GM18502 (cell line): ENCODE measurements at regions not wholly inside any gene's neighbourhood (a gene's known extent, or its start where the extent isn't known, plus 50 kb on each side); places are given as distances from the start of the nearest gene placed in this dataset.

Experiments used
- ATAC-seq: cut with Tn5 transposase; IDR thresholded peaks from one replicate; pipeline ENCODE4 v1.9.1; 2021; ENCODE audit warnings: mild to moderate bottlenecking; ENCODE audit not compliant: unreplicated experiment, poor library complexity

DNA sequence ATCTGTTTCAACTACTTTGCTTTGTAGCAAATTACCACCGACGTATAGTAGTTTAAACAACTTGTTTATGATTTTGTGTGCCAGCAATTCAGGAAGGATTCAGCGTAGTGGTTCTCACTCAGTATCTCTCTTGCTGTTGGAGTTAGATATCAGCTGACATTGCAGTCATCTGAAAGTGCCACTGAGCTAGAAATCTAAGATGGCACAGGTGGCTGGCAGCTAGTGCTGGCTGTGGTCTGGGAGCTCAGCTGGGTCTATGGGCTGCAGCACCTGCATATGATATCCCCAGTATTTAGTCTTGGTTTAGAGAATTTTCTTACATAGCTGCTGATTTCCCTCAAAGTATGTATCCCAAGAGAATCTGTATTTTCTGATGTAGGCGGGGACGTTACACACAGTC lies 235.6 kb downstream of the SCG2 start:
- ATAC-seq = no peak

DNA sequence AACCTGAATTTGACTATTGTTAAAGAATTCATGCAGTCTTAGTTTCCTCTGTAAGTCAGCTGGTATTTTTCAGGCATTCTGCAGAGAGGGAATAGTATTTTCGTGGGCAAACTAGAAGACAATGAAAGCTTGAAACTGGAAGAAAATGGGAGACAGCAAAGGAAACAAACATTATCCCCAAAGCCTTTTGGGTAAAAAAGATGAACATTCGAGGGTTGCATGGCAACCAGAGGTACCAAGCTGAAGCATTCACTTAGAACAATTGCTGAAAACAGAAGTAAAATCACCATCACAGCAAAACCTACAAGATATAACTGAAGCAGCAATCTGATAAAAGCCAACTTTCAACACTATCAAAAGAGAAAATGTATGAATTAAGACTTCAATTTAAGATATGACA lies 233.7 kb downstream of the SCG2 start:
- ATAC-seq = no peak

DNA sequence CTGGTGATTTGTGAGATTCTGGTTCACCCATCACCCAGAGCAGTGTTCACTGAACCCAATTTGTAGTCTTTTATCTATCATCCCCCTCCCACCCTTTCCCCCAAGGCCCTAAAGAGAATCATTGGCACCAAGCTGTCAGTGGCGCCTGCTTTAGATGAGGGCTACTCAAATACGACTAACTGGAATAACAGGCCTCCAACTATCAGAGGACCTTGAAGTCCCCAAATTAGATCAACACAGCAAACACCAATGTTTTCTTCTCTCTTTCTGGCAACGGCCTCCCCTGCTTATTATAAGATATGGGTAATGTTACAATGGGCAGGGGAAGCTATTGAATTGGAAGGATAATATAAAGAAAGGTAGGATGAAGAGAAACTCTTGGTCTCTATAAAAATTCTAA lies 232.3 kb downstream of the SCG2 start:
- ATAC-seq = no peak

DNA sequence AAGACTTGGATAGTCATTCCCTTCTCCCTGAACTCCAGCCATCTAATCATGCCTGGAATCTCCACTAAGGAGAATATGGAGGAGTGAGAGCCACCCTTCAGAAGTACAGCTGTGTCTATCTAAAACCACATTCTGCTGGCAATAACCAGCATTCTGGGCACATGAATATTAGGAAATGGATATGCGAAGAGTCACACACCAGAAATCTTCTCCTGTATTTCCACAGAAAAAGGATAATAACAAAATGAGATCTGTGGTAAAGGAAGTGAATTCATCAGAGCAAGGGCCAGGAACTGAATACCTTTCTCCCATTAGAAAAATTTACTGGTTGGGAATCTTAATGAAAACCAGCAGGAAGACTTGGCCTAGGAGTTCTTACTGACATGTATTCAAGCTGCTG lies 218.8 kb downstream of the SCG2 start:
- no peak for ATAC-seq

DNA sequence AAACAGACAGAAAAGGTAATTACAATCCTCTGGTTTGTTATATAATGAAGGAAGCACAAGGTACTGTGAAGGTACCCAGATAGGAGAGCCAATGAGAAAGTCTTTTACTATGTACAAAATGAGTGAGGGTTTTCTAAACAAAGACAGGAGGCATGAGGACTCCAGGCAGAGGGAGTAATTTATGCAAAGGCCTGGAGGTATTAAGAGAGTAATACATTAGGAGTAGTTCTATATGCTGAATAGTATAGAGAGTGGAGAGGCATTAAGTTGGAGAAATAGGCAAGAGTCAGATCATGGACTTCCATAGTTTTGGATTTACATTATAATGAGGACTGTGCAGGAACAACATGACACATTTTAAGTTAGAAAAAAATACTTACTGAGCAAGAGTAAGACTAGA lies 216.0 kb downstream of the SCG2 start:
- ATAC-seq = no peak

DNA sequence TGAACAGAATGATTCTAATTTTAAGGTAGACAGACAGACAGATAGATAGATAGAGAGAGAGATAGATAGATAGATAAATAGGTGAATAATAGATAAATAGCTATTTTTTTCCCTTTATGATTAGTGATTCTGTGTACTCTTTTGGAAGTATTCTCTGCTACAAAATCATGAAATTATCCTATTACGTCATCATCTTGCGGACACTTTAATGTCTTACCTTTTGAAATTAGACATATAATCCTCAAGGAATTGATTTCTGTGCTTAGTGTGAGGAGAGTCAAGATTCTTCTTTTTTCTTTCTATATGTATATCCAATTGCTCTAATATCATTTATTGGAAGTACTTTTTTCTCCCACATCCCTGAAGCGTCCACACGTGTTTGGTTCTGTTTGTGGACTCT lies 215.2 kb downstream of the SCG2 start:
- no peak for ATAC-seq

DNA sequence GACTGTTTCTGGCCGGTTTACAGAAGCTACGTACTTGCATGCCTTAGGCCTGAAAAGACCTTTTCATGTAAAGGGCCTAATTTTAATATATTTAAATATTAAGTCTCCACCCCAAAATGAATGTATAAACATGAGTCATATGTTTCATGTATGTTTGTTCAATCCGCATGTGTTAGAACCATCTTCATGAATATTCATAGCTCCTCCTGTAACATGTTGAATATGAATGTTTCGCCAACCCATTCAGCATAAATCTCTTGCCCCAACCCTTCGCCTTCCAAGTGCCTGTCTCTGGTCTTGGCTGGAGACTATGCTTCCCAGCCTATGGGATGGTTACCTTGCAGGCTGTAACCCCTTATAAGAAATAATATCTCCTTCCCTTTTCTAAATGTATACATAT lies 212.5 kb downstream of the SCG2 start:
- ATAC-seq = no peak

DNA sequence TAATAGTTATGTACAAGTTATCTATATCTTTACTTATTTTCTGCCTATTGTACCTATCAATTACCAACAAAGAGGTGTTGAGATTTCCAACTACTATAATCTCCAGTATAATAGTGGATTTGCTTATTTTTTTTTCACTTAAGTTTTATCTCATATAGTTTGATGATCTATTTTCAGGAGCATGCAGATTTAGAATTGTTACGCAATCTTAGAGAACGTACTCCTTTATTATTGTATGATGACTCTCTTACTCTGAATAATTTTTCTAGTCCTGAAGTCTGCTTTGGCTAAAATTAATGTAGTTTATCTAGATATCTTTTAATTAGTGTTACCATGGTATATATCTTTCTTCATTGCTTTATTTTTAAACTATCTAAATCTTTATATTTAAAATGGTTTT lies 205.2 kb downstream of the SCG2 start:
- no peak for ATAC-seq

DNA sequence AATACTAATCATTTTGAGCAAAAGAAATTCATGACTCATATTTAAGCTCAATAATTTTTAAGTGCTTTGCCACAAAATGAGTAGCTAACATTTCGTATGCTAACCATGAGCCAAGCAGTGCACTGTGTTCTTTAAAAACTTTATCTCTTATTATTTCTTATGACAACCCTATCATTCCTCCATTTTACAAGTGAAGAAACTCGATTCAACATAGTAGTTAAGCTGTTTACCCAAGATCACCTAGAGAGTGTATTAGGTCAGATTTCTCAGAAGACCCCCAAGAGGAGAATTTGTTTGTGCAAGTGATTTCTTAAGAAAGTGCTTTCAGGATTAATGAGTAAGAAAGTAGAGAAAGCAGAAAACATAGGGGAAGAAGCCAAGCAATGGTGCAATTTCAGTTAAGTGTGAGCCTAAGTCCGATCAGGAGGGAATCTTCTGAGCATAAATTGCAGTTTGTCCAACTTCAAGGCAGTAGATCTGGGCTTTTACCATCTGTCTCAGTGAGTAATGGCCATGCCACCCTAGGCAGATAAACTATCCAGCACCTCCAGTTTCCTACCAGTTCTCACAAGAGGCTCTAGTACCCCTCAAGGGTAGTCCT lies 202.7 kb downstream of the SCG2 start:
- ATAC-seq = no peak

DNA sequence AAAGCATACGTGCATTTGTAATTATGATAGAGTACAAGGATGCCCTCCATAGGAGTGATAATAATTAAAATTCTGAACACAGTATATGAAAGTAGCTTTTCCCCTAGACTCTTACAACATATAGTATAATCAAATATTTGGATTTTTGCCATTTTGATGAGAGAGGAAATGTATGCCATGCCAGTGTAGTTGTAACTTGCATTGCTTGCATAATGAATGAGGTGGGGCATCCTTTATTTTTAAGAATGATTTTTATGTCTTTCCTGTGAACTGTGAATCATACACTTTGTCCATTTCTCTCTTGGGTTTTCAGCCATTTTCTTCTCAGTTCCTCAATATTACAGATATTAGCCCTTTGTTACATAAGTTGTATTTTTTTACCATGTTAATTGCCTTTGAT lies 197.5 kb downstream of the SCG2 start:
- no peak for ATAC-seq

DNA sequence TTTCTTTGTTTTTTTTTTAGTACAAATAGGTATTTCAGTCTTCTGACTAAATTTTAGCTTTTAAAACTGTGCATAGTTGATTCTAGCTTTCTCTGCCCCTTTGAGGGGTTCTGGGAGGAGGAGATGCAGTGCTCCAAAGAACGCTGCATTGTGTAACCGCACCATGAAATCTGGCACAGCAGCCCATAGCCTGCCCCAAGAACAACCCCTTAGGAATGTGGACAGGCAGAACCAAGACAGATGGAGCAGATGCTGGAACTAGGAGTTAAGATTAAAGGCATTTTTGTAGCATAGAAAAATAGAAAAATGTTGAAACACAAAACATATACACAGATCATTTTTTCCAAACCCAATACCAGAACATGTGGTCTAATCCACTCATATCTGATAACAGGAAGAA lies 187.5 kb downstream of the SCG2 start:
- ATAC-seq = no peak

DNA sequence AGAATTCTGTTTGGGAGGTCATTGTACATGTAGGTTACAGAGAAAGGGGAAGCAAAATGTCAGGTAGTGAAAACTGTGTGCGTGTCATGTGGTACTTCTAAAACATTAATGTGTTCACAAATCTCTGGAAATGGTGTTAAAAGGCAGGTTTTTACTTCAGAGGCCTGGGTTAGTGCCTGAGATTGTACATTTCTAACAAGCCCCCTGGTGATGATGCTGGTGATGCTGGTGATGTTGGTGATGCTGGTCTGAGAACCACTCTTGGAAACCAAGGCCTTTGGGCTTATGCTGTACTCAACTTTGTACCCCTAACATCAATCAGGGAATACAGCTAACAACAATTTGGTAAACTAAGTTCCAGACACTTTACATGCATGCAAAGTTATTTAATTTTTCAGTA lies 187.1 kb downstream of the SCG2 start:
- ATAC-seq = no peak

DNA sequence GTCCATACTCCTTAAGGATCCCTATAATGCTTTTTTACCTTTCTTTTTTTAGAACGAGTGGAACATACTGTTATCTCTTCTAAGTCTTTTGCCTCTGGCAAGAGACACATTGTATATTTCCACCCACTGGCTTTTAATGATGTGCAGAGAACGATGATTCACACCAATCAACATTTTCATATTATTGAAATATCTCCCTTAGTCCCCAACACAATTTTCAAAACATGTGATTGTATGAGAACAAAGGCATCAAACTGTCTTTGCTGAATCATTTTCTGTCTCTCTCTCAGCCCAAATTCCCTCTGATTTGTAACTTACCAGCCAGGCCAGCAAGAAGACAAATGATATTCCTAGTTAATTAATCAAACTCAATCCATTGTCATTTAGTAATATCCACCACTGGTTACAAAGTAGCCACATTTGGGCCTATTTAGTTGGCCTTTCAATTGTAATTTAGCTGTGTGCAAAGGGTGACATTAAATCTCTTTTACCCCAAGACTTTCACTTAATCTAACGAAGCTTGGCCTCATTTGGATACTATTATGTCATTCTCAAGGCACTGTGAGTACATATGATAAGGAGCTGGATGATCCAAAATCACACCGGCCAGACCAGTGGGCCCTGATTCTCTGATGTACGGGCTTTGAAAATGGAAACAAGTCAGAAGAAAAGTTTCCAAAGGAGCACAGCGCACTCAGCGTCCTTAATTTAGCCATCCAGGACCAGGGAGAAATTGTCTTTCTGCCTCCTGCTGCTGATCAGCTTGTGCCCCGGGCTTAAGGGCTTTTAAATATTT lies 185.1 kb downstream of the SCG2 start:
- no peak for ATAC-seq

DNA sequence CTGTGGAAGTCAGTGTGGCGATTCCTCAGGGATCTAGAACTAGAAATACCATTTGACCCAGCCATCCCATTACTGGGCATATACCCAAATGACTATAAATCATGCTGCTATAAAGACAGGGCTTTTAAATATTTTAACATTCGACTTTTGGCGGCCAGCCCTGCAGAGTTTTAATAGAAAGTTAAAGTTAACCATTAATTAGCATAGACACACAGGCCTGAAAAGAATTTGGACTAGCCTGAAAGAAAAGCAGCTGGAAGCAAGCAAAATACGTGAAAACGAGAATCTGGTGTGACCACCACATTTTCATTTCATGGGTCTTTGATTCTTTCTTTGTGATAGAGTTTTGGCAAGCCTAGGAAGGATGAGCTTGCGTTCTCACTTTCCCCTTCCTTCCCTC lies 184.0 kb downstream of the SCG2 start:
- no peak for ATAC-seq

DNA sequence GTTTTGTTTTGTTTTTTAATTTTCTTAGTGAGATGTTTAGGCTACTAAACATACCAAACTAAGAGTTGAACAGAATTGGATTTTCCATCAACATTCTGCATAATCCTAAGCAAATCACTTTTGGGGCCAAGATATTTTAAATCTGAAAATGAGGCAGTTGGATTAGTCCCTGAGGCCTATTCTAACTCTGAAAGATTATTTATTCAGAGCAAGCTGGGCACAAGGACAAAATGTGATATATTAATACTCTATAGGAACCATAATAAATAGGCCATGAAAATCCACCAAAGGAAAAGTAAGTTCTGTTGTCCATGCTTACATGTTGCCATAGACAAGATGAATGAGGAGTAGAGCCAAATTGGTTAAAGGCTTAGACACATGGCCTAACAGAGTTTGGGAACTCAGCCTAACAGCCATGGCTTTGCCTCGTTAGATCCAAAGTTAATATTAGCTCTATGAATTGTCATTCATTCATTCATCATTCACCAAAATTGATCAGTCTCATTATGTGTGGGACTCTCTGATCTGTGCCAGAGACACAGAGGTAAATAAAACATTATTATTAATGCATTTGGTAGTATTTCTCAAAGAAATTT lies 183.5 kb downstream of the SCG2 start:
- no peak for ATAC-seq

DNA sequence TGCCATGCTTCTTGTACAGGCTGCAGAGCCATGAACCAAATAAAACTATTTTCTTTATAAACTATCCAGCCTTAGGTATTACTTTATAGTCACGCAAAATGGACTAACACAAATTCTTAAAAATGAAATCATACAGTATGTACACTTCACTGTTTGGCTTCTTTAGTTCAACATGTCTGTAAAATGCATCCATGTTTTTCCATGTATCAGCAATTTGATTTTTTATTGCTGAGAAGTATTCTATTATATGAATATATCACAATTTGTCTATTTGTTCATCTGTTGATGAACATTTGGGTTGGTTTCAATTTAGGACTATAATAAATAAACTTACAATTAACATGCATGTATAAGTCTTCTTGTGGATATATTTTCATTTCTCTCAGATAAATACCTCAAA lies 182.1 kb downstream of the SCG2 start:
- ATAC-seq = no peak

DNA sequence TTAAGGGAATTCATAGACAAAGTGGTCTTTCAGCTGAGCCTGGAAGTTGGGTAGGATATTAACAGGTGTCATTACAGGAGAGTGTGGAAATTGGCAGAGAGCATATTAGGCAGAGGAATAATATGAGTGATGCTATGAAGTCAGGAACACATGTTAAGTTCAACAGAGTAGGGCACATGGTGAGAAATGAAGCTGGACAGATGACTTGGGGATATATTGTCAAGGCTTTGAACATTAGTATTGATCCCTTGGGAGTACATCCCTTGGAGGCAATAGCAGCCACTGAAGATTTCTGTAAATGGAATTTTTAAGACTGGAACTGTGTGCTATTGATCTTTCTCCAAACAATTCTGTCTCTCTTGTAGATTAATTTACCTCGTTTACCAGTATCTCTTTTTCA lies 170.7 kb downstream of the SCG2 start:
- no peak for ATAC-seq

DNA sequence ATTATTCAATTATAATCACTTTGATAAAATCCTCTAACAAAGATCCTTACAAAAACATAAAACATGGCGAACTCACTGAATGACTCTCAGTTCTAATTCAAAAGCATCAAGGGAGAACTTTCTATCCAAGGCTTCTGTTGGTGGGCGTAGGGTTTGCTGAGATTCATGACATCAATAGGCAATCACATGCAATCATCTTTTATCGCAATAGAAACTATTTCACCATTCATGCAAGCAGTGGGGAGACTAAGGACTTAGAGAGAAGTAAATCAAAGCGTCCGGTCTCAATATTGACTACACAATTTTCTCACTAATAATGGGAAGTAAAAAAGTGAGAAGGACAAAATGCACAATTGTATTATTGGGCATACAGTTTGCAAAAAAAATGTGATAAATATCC lies 168.7 kb downstream of the SCG2 start:
- no peak for ATAC-seq

DNA sequence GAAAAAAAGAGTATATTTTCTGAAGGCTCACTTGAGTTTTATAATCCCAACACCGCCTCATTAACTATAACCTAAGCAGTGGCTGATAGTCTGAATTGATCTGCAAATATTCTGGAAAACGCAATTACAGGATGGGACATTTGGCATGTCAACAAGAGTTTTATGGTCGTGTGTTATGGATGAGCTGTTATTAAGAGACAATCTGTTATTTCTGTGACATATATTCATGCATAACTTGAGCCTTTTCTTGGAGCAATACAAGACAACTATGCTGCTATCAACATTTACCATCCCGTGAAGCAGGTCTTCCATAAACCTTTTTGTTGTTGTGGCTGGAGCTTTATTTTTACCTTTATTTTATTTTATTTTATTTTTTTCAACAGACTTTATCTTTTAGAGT lies 164.4 kb downstream of the SCG2 start:
- no peak for ATAC-seq

DNA sequence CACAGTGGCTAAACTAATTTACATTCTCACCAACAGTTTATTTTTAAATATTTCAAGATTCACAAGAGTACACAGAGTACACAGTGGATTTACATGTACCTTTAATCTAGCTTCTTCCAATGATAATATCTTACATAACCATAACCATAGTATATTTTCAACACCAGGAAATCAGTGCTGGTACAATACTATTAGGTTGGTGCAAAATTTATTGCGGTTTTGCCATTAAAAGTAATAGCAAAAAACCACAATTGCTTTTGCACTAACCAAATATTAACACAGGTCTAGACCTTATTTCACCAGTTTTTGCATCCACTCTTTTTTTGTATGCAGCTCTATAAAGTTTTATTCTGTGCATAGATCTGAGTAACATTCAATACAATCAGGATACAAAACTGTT lies 163.0 kb downstream of the SCG2 start:
- no peak for ATAC-seq

DNA sequence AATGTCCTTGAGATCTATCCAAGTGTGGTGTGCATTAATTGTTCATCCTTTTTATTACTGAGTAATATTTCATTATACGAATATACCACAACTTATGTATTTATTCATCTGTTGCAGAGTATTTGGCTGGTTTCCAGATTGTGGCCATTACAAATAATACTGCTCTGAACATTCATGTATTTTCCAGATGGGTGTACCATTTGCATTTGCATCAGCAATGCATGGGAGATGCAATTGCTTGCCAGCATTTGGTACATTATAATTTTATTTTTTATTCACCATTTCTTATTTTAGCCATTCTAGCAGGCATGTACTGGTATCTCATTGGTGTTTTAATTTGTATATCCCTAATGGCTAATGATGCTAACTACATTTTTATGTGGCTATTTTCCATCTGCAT lies 162.4 kb downstream of the SCG2 start:
- no peak for ATAC-seq

DNA sequence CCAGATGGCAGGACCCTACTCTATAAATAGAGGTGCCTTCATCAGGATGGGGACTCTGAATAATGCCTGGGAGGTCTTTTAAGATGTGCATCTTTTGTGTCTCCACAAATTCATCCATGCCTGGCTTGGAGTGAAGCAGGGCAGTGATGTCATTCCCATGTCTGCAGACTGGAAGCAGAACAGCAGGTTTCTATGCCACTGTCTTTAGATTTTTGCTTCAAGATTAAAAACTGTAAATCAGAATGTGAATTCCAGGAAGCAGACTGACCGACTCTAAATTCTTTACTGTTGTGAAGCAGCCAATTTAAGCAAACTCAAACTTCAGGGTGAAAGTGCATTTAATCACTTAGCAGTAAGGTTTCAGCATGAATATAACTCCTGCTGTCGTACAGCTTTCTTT lies 159.3 kb downstream of the SCG2 start:
- ATAC-seq = no peak
